K562 (cell line): ENCODE measurements at regions not wholly inside any gene's neighbourhood (a gene's known extent, or its start where the extent isn't known, plus 50 kb on each side); places are given as distances from the start of the nearest gene placed in this dataset.

Experiments used
- FOXK2 ChIP-seq, 2 experiments: fragments of 450-650 bp; IDR thresholded peaks in 1 of 2; conservative IDR thresholded peaks in 1 of 2; 2 replicates each; pipeline ENCODE4 v1.6.1; 2016; ENCODE audit warnings: low read depth in 2 of 2, mild to moderate bottlenecking in 1 of 2
- HDAC1 ChIP-seq, 2 experiments: fragments of 450-650 bp; IDR thresholded peaks; 2 replicates each; pipeline ENCODE4 v1.6.1; 2016 to 2017; ENCODE audit warnings: inconsistent platforms in 1 of 2, mild to moderate bottlenecking in 1 of 2, moderate library complexity in 1 of 2
- KAT8 ChIP-seq: fragments of 450-650 bp; IDR thresholded peaks from 2 replicates; pipeline ENCODE4 v1.6.1; 2016; ENCODE audit warnings: low read depth, mild to moderate bottlenecking
- MTA1 ChIP-seq: fragments of 450-650 bp; IDR thresholded peaks from 2 replicates; pipeline ENCODE4 v1.6.1; 2017; ENCODE audit warnings: borderline replicate concordance
- NR2C1 ChIP-seq, 2 experiments: fragments of 450-650 bp; IDR thresholded peaks; 2 replicates each; pipeline ENCODE4 v1.6.1; 2017; ENCODE audit warnings: mild to moderate bottlenecking in 2 of 2, antibody characterized with exemption in 1 of 2, inconsistent platforms in 1 of 2, missing compliant biosample characterization in 1 of 2, missing genetic modification characterization in 1 of 2
- SRF ChIP-seq, 2 experiments: fragments of 250-450, 450-650 bp in 1 of 2; sonication (Bioruptor Pico) in 1 of 2; sonication (generic) in 1 of 2; formaldehyde crosslinking; IDR thresholded peaks; 2 replicates each; pipeline versions ENCODE4 v1.5.0 to v1.5.1; 2020 to 2022; ENCODE audit warnings: mild to moderate bottlenecking in 1 of 2, missing genetic modification reagents in 1 of 2
- ZFX ChIP-seq: sonication (generic); formaldehyde crosslinking; IDR thresholded peaks from 2 replicates; pipeline ENCODE4 v1.8.0; 2022; ENCODE audit warnings: mild to moderate bottlenecking, missing genetic modification reagents, moderate library complexity
- ZNF224 ChIP-seq: sonication (generic); formaldehyde crosslinking; IDR thresholded peaks from 2 replicates; pipeline ENCODE4 v1.8.0; 2022; ENCODE audit warnings: mild to moderate bottlenecking, missing genetic modification reagents
- ZNF584 ChIP-seq: fragments of 200-800 bp; sonication (Bioruptor generic); IDR thresholded peaks from 2 replicates; pipeline ENCODE4 v1.6.1; 2016; ENCODE audit warnings: low read depth, mild to moderate bottlenecking, missing genetic modification characterization, missing compliant biosample characterization
- TF ChIP-seq, protein P1 (sequence below): sonication (generic); formaldehyde crosslinking; IDR thresholded peaks from 2 replicates; pipeline ENCODE4 v1.8.0; 2022; ENCODE audit warnings: mild to moderate bottlenecking, missing genetic modification reagents
- TF ChIP-seq, protein P2 (sequence below), 2 experiments: fragments of 450-650 bp; IDR thresholded peaks; 2 replicates each; pipeline ENCODE4 v1.6.1; 2016; ENCODE audit warnings: mild to moderate bottlenecking in 2 of 2, borderline replicate concordance in 1 of 2, low read depth in 1 of 2, moderate library complexity in 1 of 2
- TF ChIP-seq, protein P3 (sequence below), 2 experiments: fragments of 450-650 bp in 1 of 2; sonication (generic) in 1 of 2; formaldehyde crosslinking; conservative IDR thresholded peaks; 2 replicates each; pipeline versions ENCODE4 v1.4.0 to v1.8.1; 2020 to 2022; ENCODE audit warnings: mild to moderate bottlenecking in 1 of 2, missing genetic modification reagents in 1 of 2

DNA sequence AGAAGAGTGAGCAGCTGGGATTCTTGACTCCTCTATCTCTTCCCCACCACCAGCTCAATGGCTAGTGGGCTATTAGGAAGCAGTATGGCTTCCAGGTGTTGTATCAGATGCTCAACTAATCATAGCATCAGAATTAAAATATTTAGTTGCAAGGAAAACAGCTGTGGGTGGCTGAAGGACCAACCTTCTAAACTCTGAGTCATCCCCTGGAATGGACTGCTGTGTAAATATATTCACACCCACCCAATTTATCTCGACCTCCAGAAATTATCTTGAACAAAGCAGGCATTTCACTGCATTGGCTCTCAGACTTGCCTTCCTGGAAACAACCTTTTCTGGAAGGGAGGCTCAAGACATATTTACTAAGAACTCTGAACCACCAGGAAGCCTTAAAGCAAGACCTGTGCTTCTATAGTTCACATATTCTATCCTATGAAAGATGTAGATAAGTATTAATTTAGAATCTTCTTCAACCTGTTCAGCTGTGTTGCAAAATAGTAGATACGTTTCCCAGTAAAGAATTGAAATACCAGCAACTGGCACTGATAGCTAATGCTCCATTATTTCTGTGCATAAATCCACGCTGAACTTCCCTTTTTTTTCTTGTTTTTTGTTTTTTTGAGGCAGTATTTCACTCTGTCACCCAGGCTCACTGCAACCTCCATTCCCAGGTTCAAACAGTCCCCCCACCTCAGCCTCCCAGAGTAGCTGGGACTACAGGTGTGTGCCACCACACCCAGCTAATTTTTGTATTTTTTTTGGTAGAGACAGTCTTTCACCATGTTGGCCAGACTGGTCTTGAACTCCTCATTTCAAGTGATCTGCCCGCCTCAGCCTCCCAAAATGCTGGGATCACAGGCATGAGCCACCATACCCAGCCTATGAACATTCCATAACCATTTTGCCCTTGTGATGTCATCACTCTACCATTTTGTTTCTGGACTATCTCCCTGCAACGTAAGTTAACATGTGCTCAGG, 56.9 kb upstream of the CD2AP start (continued):
- TF ChIP-seq SRF (CRISPR knock-in tag; IDR thresholded peaks at IDR 0.05) = peak in 1 of 2 experiments; percentile 80; a peak in 1 of 4 replicates
- peak; percentile 88 to 93 for TF ChIP-seq FOXK2 (conservative IDR thresholded peaks at IDR 0.05 in 1 of 2, IDR thresholded peaks at IDR 0.05 in 1 of 2; ENCODE audit: low read depth in 2 of 2)
- TF ChIP-seq, protein P1, sequence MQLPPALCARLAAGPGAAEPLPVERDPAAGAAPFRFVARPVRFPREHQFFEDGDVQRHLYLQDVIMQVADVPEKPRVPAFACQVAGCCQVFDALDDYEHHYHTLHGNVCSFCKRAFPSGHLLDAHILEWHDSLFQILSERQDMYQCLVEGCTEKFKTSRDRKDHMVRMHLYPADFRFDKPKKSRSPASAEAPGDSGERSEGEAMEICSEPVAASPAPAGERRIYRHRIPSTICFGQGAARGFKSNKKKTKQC (CRISPR knock-in tag) = no peak
- 0 out of 2 replicates have a peak, but pooled peaks have one; percentile 2 for TF ChIP-seq NR2C1 (IDR thresholded peaks at IDR 0.05)
- TF ChIP-seq NR2C1 (tag; IDR thresholded peaks at IDR 0.05) = peak; percentile 45; the same call in 1 of the 2 replicates
- 0 out of 2 replicates have a peak, but pooled peaks have one; percentile 31 for TF ChIP-seq KAT8
- TF ChIP-seq, protein P2, sequence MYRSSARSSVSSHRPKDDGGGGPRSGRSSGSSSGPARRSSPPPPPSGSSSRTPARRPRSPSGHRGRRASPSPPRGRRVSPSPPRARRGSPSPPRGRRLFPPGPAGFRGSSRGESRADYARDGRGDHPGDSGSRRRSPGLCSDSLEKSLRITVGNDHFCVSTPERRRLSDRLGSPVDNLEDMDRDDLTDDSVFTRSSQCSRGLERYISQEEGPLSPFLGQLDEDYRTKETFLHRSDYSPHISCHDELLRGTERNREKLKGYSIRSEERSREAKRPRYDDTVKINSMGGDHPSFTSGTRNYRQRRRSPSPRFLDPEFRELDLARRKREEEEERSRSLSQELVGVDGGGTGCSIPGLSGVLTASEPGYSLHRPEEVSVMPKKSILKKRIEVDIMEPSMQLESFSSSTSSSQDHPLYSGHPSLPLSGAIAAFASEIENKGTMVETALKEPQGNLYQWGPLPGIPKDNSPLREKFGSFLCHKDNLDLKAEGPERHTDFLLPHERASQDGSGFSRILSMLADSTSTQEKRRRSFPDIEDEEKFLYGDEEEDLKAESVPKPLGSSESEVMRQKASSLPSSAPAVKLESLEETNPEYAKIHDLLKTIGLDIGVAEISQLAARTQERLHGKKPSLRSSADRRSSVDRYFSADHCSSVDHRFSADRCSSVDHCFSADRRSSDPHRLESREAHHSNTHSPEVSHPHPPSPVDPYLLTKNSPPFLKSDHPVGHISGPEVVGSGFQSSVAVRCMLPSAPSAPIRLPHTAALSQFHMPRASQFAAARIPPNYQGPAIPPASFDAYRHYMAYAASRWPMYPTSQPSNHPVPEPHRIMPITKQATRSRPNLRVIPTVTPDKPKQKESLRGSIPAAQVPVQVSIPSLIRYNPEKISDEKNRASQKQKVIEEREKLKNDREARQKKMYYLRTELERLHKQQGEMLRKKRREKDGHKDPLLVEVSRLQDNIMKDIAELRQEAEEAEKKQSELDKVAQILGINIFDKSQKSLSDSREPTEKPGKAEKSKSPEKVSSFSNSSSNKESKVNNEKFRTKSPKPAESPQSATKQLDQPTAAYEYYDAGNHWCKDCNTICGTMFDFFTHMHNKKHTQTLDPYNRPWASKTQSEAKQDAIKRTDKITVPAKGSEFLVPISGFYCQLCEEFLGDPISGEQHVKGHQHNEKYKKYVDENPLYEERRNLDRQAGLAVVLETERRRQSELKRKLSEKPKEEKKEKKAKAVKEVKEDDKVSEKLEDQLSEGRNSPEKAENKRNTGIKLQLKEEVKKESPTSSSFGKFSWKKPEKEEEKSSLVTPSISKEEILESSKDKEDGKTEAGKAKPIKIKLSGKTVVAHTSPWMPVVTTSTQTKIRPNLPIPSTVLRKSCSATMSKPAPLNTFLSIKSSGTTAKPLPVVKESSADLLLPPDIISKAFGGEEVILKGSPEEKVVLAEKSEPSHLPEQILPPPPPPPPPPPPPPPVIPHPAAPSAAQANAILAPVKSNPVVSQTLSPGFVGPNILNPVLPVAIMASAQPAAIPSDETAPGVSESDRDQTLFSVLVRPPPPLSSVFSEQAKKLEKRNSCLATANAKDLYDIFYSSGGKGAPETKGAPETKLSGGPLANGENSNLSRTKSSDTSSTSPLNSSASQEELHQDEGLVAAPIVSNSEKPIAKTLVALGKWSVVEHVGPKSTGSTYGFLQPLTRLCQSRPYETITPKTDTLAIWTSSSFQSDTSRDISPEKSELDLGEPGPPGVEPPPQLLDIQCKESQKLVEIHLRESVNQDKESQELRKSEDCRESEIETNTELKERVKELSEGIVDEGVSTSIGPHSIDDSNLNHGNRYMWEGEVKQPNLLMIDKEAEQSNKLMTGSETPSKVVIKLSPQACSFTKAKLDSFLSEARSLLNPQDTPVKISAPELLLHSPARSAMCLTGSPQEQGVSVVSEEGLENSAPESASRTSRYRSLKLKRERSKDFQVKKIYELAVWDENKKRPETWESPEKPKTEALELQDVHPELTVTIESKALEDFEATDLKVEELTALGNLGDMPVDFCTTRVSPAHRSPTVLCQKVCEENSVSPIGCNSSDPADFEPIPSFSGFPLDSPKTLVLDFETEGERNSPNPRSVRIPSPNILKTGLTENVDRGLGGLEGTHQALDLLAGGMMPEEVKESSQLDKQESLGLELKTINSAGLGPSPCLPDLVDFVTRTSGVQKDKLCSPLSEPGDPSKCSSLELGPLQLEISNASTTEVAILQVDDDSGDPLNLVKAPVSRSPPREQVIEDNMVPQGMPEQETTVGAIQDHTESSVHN (IDR thresholded peaks at IDR 0.05; ENCODE audit: borderline replicate concordance in 1 of 2, low read depth in 1 of 2) = peak in 1 of 2 experiments; percentile 81; a peak in 2 of 4 replicates
- TF ChIP-seq, protein P3, sequence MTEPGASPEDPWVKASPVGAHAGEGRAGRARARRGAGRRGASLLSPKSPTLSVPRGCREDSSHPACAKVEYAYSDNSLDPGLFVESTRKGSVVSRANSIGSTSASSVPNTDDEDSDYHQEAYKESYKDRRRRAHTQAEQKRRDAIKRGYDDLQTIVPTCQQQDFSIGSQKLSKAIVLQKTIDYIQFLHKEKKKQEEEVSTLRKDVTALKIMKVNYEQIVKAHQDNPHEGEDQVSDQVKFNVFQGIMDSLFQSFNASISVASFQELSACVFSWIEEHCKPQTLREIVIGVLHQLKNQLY (CRISPR knock-in tag; conservative IDR thresholded peaks at IDR 0.05) = no peak
- 0 out of 2 replicates have a peak, but pooled peaks have one; percentile 28 for TF ChIP-seq ZNF584 (CRISPR knock-in tag)
- no peak for TF ChIP-seq ZFX (CRISPR knock-in tag)
- TF ChIP-seq ZNF224 = no peak
- TF ChIP-seq HDAC1 (IDR thresholded peaks at IDR 0.05) = peak; percentile 44 to 95
- TF ChIP-seq MTA1 = peak; percentile 84
